ENCODE measurements at regions not wholly inside any gene's neighbourhood (a gene's known extent, or its start where the extent isn't known, plus 50 kb on each side); places are given as distances from the start of the nearest gene placed in this dataset.

GRCh38 chr15:93835344-93835743 lies 396.0 kb upstream of the MCTP2 start:
- CTCF ChIA-PET = no interaction called here
- H3K27ac ChIP-seq (ENCODE audit: control insufficient read depth, insufficient read depth) = no peak overlapping the region

More at GRCh38 chr15:93835344-93835743, 396.0 kb upstream of the MCTP2 start:
- in situ Hi-C loops (cut with MboI) = no loop called here
- intact Hi-C loops (cut with micrococcal nuclease; ENCODE audit: unreplicated experiment) = no loop called here
- 50% methylated on average over 2 of the region's 2 CpGs for WGBS (ENCODE audit: insufficient coverage, insufficient replicate concordance, low lambda C conversion rate, missing lambda C conversion rate)
- RAD21 ChIA-PET (ENCODE audit: unreplicated experiment) = no interaction called here
- Histone ChIP-seq H3K79me2 (ENCODE audit: control insufficient read depth, insufficient read depth, low read length) (no peaks in the 10 kb centered on the region), H3K4me2 (ENCODE audit: control insufficient read depth, insufficient read depth) (no peak overlapping the region), H2AFZ (ENCODE audit: control insufficient read depth, low read depth, low read length) (no peak overlapping the region), H3K36me3 (ENCODE audit: control insufficient read depth in 2 of 2, insufficient read depth in 2 of 2, low read length in 1 of 2) (no peaks in the 10 kb centered on the region), H3K4me3 (no peak overlapping the region), H3K9ac (ENCODE audit: control insufficient read depth, insufficient read depth, low read length) (no peak overlapping the region), H3K27me3 (replicated peaks in 1 of 2; ENCODE audit: control insufficient read depth in 2 of 2, insufficient read depth in 2 of 2, low read length in 1 of 2) (no peaks in the 10 kb centered on the region), H4K20me1 (ENCODE audit: control insufficient read depth, insufficient read depth) (no peaks in the 10 kb centered on the region), H3K9me3 (replicated peaks; ENCODE audit: control insufficient read depth, insufficient read depth, low read length) (no peaks in the 10 kb centered on the region), H3K4me1 (ENCODE audit: control insufficient read depth, insufficient read depth, low read length) (no peaks in the 10 kb centered on the region)
- DNase-seq (ENCODE audit: low read depth, low spot score) (no peak), ATAC-seq (no peak), FAIRE-seq (no peak)
- POLR2A ChIA-PET = no interaction called here
- BruUV-seq (replicated peaks) = no TSS peak
- SMC1A ChIA-PET (ENCODE audit: uncharacterized antibody, unreplicated experiment) = no interaction called here
- TF ChIP-seq CHD1 (IDR thresholded peaks at IDR 0.05; ENCODE audit: low read depth, low read length) (no peak), MYB (IDR thresholded peaks at IDR 0.05; ENCODE audit: borderline replicate concordance, low read depth, low read length) (no peak), DPF2 (IDR thresholded peaks at IDR 0.05) (no peak), ZNF217 (IDR thresholded peaks at IDR 0.05) (no peak), WRNIP1 (IDR thresholded peaks at IDR 0.05; ENCODE audit: borderline replicate concordance, low read depth, low read length) (no peak), RELA (IDR thresholded peaks at IDR 0.05; ENCODE audit: borderline replicate concordance, partially characterized antibody) (no peak), CTCF (IDR thresholded peaks at IDR 0.05 in 2 of 3, conservative IDR thresholded peaks at IDR 0.05 in 1 of 3; ENCODE audit: control insufficient read depth in 2 of 3, extremely low read depth in 1 of 3, insufficient read depth in 1 of 3, low read depth in 3 of 3, low read length in 3 of 3) (no peak), SIN3A (IDR thresholded peaks at IDR 0.05; ENCODE audit: low read depth, low read length) (no peak), ATF2 (IDR thresholded peaks at IDR 0.05; ENCODE audit: low read length) (no peak)

Data from GM12878 (cell line).